ENCODE measurements at regions not wholly inside any gene's neighbourhood (a gene's known extent, or its start where the extent isn't known, plus 50 kb on each side); places are given as distances from the start of the nearest gene placed in this dataset.
"Not testable (repeated sequence)": the region's sequence is repeated elsewhere in the genome, so short reads cannot be mapped to it uniquely, and the experiment has no call there.

DNA sequence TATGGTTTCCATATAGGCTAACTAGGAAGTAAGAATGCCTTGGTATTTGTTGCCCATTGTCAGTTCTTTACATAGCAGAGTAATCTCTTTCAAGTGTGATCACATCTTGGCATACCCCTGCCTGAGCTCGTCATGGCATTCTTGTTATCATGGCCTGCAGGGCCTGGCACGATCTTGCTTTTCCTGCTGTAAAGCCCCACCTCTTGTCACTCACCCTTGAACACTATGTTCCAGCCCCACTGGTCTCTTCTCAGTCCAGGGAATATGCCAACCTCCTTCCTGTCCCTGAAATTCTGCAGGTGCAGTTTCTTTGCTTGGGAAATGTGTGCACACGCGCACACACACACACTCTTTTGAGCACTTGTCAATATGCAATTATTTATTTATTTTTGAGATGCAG lies 250.2 kb upstream of the DMRT1 start:
- no peak for DNase-seq

DNA sequence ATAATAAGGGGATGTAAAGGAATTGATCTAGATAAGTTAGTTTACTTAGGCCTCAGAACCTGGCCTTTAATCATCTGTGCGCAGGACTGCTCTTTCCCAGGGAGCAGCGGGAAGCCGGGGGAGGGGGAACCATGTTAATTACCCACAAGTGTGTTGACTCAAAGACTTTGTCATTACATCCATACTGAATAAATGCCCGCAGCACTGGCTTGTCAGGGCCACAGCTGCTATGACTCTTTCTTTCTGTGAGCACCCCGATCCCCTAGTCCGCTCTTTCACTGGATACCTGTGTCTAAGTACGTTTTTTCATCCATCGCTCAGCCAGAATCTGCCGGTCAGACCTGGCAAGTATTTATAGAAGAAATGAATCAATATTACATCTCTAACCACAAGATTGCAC lies 249.3 kb upstream of the DMRT1 start:
- DNase-seq: no peak

GRCh38 chr9:592733-593132 lies 248.8 kb upstream of the DMRT1 start:
- DNase-seq: no peak

- DNase-seq: no peak
Measured at GRCh38 chr9:593809-594208, 247.7 kb upstream of the DMRT1 start.

GRCh38 chr9:596703-597102 lies 244.8 kb upstream of the DMRT1 start:
- no peak for DNase-seq

DNA sequence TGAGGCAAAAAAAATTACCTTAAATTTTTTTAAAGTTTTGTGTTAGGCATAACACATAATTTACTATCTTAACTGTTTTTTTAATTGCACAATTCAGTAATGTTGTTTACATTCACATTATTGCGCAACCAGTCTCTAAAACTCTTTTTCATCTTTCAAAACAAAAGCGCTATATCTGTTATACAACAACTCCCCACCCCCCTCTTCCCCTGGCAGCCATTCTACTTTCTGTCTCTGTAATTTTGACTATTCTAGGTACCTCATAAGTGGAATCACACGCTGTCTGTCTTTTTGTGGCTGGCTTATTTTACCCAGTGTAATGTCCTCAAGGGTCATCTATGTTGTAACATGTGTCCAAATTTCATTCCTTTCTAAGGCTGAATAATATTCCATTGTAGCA lies 241.5 kb upstream of the DMRT1 start:
- DNase-seq: no peak

GRCh38 chr9:602716-603115 lies 238.8 kb upstream of the DMRT1 start:
- DNase-seq: no peak

GRCh38 chr9:603126-603525 lies 238.4 kb upstream of the DMRT1 start:
- DNase-seq: no peak

- no peak for DNase-seq
Measured at GRCh38 chr9:607417-607816, 234.1 kb upstream of the DMRT1 start.

DNA sequence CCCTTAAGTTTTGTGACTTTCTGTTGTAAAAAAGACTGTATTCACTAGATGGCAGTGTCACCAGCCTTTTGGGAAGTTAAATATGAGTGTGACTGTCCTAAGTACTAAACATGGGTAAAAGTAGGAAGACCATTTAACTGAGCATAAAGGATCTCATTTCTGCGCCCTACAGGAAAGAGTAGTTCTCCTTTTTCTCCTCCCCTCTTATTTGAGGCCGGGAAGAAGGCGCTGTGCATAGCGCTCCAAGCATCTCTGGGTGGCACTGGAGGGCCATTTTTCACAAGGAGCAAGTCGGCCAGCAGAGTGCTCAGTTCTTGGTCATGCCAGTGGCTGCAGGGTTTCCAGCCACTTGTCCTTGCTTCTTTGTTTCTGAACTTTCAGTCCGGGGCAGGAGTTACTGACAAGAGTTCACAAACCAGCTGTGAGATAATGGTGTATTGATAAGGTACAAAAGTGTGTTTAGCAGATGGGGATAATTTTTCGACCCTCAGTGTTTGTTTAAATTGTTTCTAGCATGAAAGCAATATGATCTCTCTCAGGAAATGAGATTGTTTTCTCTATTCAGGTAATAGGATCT lies 227.6 kb upstream of the DMRT1 start:
- DNase-seq: peak in 1 of 2 experiments; percentile 12

DNA sequence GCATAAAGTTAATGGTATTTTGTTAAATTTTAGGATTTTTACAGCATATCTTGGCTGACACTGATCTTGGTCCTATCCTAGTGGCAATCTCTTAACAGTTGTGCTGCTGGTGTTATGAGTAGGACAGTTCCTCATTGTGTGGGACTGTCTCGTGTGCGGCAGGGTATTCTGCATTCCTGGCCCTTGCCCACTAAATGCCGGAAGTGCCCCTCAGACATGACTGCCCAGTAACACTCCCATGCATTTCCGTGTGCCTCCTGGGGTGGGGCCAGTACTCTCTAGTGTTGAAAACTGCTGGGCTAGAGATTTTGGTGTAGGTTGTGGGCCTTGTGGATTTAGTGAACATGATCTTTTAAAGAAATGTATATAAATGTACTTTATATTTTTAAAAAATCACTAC lies 227.1 kb upstream of the DMRT1 start:
- no peak for DNase-seq

DNA sequence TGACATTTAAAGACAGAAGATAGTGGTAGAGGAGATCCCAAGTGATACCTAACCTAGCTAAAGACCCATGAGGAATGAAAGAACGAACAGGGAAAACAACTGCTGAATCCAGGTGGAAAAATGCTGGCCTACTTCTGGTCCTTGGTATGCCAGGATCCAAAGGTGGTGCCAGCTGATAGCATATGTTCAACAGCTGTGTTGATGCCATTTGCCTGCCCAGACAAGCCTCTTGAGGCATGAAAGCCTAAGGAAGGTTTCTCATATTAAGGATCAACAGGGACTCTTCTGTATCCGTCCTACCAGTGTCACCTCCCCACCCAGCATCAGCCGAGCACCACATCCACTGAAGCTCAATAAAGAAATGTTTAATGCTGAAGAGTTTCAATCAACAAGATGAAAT lies 225.7 kb upstream of the DMRT1 start:
- no peak for DNase-seq

- no peak for DNase-seq
Measured at GRCh38 chr9:616694-617093, 224.8 kb upstream of the DMRT1 start.

DNA sequence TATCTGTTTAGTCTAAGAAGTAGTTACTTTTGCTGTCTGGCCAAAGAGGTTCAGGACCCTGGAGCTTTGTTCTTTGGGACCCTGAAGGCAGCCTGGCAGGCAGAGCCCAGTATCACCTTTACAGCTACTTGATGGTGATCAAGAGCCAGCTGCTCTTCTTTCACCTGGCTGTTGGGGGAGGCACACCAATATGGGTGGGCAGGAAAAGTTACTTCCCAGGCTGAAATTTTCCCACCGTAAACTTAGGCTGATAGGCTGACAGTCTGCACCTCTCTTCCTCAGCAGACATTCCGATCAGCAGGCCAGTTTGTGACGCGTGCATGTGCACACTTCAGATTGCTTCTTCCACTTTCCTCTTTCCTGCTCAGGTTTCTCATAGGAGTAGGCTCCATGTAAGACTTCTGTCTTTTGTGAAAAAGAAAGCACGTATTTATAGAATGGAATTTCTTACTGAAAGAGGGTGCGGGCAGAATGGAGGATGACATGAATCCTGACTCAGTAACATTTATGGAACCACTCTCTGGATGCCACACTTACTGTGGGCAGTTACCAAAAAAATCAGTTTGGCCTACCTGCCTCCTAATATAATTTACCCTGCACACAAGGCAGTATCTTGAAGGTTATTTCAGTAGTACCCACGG lies 223.9 kb upstream of the DMRT1 start:
- no peak for DNase-seq

GRCh38 chr9:618478-618877 lies 223.0 kb upstream of the DMRT1 start:
- DNase-seq: no peak

- DNase-seq: no peak
Measured at GRCh38 chr9:621201-621855, 220.2 kb upstream of the DMRT1 start.

- no peak for DNase-seq
Measured at GRCh38 chr9:624935-625500, 216.5 kb upstream of the DMRT1 start.

- DNase-seq: no peak
Measured at GRCh38 chr9:625613-626012, 215.9 kb upstream of the DMRT1 start.

DNA sequence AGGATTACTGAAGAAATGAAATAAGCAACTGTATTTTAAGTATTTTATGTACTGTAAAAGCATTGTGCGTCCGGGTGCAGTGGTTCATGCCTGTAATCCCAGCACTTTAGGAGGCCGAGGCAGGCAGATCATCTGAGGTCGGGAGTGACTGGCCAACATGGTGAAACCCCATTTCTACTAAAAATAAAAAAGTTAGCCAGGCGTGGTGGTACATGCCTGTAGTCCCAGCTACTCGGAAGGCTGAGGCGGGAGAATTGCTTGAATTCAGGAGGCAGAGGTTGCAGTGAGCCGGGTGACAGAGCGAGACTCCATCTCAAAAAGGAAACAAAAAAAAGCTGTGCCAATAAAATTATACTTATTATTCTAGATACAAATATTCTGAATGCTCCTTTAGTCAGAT lies 215.4 kb upstream of the DMRT1 start:
- not testable (repeated sequence) for DNase-seq

- DNase-seq: no peak
Measured at GRCh38 chr9:626596-626995, 214.9 kb upstream of the DMRT1 start.

- no peak for DNase-seq
Measured at GRCh38 chr9:627336-627970, 214.0 kb upstream of the DMRT1 start.

DNA sequence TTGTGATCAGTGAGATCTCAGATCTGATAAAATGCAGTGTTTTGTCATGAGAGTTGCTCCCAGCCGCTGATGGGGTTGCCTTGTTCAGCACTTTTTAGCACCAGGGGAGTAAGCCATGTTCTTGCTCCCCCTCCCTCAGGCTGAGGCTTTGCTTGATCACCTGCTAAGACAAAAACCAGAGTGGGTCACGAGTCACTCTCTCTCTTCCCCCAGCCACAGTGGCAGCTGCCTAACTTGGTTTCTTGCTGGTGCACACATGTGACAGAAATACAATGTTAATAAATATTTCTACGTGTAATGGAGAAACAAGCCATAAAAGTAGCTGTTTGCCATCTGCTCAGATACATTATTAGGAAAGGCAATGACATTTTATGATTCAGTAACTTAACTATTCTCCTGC lies 212.4 kb upstream of the DMRT1 start:
- DNase-seq: no peak

- DNase-seq: no peak
Measured at GRCh38 chr9:630817-631216, 210.7 kb upstream of the DMRT1 start.

DNA sequence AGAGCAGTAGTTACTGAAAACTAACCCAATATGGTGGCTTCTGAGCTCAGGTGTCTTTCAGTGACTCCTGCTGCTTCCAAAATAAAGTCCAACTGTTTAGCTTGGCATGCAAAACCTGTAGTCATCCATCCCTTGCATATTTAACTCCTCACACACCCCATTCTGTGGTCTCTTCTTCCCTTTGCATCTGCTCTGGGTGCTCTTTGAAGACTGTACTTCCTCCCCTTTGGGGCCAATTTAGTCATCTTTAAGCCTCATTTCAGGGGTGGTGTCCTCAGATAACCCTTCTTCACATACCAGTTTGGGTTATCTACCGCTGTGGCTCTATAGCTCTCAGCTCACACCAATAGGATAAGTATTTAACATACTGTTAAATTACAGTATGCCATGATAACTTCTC lies 209.9 kb upstream of the DMRT1 start:
- no peak for DNase-seq

All from NCI-H1930 (cell line).